GM06990 (cell line): ENCODE measurements at regions not wholly inside any gene's neighbourhood (a gene's known extent, or its start where the extent isn't known, plus 50 kb on each side); places are given as distances from the start of the nearest gene placed in this dataset.
"Not testable (repeated sequence)": the region's sequence is repeated elsewhere in the genome, so short reads cannot be mapped to it uniquely, and the experiment has no call there.

ENCODE experiments used
- DNase-seq: peaks from one replicate; pipeline ENCODE4 v3.0.0-alpha.2; 2011; ENCODE audit not compliant: insufficient read length; ENCODE audit errors: extremely low read depth
- H3K27me3 ChIP-seq: replicated peaks from 2 replicates; pipeline ENCODE4 v1.6.0; 2011; ENCODE audit warnings: low read length; ENCODE audit not compliant: control insufficient read depth, insufficient read depth
- H3K36me3 ChIP-seq: 2 replicates; pipeline ENCODE4 v1.5.1; 2011; ENCODE audit warnings: low read length; ENCODE audit not compliant: control insufficient read depth, insufficient read depth
- H3K4me3 ChIP-seq: replicated peaks from 2 replicates; pipeline ENCODE4 v1.5.1; 2011; ENCODE audit warnings: low read depth, mild to moderate bottlenecking, control low read depth, low read length
- TF ChIP-seq, protein P1 (sequence below): IDR thresholded peaks from 2 replicates; pipeline ENCODE4 v1.5.1; 2011; ENCODE audit warnings: low read length, control low read depth, mild to moderate bottlenecking, inconsistent platforms; ENCODE audit not compliant: insufficient read depth, poor library complexity, severe bottlenecking

DNA sequence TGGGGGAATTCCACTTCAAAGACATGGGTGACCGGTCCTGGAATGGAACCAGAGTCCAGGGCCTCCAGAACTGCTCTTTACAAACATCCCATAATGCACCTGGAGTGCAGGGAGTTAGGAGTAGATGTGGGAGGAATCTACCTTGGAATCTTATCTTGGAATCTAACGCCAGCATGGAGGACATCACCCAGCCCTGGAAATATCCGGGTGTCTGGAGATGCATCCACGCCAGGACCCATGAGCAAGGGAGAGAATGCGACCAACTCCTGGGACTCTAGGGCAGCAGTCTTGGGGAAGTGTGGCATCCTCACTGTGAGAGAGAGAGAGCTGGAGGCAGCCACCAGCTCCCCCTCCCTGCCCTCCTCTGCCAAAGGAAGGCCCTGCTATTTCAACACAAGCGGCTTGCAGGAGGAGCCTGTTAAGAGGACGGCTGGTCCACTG lies 211.8 kb downstream of the UQCRFS1 start:
- Histone ChIP-seq H3K27me3 (no peaks in the 10 kb centered on the region), H3K4me3 (no peak overlapping the region), H3K36me3 (no peaks in the 10 kb centered on the region)
- no peak for DNase-seq
- TF ChIP-seq, protein P1, sequence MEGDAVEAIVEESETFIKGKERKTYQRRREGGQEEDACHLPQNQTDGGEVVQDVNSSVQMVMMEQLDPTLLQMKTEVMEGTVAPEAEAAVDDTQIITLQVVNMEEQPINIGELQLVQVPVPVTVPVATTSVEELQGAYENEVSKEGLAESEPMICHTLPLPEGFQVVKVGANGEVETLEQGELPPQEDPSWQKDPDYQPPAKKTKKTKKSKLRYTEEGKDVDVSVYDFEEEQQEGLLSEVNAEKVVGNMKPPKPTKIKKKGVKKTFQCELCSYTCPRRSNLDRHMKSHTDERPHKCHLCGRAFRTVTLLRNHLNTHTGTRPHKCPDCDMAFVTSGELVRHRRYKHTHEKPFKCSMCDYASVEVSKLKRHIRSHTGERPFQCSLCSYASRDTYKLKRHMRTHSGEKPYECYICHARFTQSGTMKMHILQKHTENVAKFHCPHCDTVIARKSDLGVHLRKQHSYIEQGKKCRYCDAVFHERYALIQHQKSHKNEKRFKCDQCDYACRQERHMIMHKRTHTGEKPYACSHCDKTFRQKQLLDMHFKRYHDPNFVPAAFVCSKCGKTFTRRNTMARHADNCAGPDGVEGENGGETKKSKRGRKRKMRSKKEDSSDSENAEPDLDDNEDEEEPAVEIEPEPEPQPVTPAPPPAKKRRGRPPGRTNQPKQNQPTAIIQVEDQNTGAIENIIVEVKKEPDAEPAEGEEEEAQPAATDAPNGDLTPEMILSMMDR = no peak

DNA sequence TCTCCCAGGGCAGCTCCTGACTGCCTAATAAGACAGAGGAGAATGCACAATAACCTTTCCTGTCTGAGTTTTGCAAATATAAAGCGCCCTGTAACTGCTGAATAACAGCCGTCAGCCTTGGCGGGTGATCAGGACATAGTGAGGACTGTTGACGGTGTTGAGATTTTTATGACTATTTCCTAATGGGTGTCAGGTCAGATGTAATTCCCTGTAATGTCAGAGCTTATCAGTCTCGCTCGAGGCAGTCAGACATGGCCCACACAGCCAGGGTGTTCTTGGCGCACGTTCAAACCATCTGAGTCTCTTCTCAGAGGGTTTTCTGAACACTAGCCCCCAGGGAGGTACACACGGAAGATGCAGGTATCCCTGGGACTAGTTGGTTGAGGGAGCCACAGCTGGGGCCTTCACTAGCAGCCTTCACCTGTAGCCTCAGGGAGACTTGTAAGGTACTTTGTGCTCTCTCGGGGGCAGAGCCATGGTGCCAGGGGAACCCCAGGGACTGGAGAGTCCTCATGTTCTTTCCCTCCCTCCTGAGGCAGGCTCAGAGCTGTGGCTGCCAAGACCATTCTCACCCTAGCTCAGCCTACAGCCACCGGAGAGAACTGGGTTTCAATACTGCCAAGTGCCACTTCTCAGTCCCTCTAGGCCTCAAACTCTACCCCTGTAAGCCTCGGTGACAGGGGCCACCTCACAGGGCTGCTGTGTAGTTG lies 213.1 kb downstream of the UQCRFS1 start:
- Histone ChIP-seq H3K36me3 (no peaks in the 10 kb centered on the region), H3K4me3 (no peak overlapping the region), H3K27me3 (no peaks in the 10 kb centered on the region)
- TF ChIP-seq, protein P1 = no peak
- DNase-seq = no peak

DNA sequence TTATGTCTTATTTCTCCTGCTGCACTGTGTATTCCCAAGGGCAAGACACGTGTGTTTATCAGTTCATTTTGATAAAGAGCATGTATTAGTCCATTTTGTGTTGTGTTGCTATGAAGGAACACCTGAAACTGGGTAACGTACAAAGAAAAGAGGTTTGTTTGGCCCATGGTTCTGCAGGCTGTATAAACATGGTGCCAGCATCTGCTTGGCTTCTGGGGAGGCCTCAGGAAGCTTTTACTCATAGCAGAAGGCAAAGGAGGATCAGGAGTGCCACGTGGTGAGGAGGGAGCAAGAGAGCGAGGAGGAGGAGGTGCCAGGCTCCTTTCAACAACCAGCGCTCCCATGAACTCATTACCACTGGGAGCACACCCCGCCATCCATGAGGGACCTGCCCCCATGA lies 214.0 kb downstream of the UQCRFS1 start:
- no peak for DNase-seq
- Histone ChIP-seq H3K27me3 (no peaks in the 10 kb centered on the region), H3K4me3 (no peak overlapping the region), H3K36me3 (no peaks in the 10 kb centered on the region)
- TF ChIP-seq, protein P1 = no peak

DNA sequence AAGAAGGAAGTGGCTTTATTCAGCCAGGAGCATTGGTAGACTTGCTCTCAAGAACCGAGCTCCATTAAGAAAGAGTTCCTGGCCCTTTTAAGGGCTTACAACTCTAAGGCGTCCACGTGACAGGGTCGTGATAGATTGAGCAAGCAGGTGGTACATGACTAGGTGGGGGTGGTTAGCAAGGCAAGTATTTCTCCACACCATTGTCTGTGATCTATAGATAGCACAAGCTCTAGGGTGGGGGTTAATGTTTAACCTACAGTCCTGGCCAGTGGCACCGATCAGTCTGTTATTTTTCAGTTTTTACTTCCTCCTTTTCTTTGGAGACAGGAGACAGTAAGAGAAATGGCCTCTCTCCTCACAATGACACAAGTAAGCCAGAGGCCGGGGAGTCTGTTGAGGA lies 215.1 kb downstream of the UQCRFS1 start:
- not testable (repeated sequence) for DNase-seq, H3K4me3 ChIP-seq, H3K36me3 ChIP-seq, H3K27me3 ChIP-seq

DNA sequence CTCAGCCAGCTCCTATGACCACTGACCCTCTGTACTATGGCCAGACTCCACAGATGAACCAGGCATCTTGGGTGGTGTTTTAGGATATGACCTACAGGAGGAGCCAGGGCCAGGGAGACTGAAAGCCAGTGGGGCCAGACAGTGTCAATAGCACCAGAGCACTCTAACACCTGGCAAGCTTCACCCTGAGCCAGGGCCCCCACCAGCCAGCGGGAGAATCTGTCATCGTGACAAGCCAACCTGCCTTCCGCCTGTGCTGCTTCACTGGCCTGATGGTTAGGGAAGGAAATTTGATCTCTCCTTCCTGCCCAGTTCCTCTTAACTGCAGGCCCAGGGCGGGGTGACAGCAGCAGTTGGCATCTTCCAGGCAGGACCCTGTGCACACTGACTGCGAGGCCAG lies 222.4 kb downstream of the UQCRFS1 start:
- Histone ChIP-seq H3K4me3 (no peak overlapping the region), H3K27me3 (no peaks in the 10 kb centered on the region), H3K36me3 (no peaks in the 10 kb centered on the region)
- DNase-seq = no peak
- TF ChIP-seq, protein P1 = no peak

DNA sequence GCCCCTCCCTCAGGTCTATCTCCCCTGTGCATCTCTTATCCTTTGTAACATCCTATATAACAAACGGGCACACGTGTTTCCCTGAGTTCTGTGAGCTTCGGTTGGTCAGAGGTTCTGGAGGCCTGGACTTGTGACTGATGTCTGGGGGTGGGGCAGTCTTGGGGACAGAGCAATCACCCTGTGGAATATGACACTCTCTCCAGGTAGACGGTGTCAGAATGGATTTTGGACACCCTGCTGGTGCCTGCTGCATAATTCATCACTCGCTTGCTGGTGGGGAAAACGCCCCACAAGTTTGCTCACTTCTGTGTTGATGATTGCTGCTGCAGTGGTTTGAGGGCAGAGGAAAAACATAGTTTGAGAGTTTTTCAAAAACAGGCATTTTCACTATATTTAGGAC lies 223.2 kb downstream of the UQCRFS1 start:
- H3K36me3 ChIP-seq = no peaks in the 10 kb centered on the region
- no peak overlapping the region for H3K4me3 ChIP-seq
- no peaks in the 10 kb centered on the region for H3K27me3 ChIP-seq
- TF ChIP-seq, protein P1 = no peak
- no peak for DNase-seq
